GM21526 (cell line): ENCODE measurements at regions not wholly inside any gene's neighbourhood (a gene's known extent, or its start where the extent isn't known, plus 50 kb on each side); places are given as distances from the start of the nearest gene placed in this dataset.

Experiments used
- ATAC-seq: cut with Tn5 transposase; IDR thresholded peaks from one replicate; pipeline ENCODE4 v1.9.1; 2021; ENCODE audit warnings: moderate library complexity; ENCODE audit not compliant: unreplicated experiment, low FRiP score

DNA sequence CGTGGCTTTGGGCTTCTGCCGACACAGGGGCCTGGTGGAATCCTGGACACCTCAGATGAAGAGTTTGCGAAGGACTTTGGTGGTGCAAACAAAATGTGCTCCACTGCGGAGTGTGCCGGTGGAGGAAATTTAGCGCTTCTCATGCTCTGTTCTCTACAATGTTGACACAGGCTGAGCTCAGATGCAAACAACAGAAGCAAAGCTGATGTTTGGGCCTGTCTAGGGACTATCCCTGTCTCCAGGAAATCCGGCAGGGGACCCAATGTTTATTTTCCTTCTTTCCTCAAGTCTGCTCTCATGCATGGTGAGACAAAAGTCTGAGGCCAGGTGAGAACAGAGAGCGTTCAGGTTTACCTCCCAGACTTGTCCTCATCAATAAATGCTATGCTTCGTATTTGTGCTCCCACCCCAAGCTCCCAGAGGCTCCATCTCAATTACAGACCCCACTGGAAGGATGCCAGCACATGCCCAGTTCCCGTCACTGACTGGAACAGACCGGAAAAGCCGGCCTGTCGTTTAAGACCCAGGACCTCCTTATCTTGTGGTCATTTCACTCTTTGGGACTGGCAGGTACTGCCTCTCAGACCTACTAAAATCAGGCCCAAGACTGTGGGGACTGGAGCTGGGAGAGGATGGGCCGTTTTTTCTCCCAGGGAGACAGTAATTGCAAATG lies 105.7 kb upstream of the B3GAT1 start:
- ATAC-seq: no peak

GRCh38 chr11:134517115-134517514 lies 105.1 kb upstream of the B3GAT1 start:
- no peak for ATAC-seq

GRCh38 chr11:134516529-134516928 lies 104.5 kb upstream of the B3GAT1 start:
- ATAC-seq: no peak

- no peak for ATAC-seq
Measured at GRCh38 chr11:134515081-134515960, 103.3 kb upstream of the B3GAT1 start.

GRCh38 chr11:134514354-134514951 lies 102.4 kb upstream of the B3GAT1 start:
- ATAC-seq: no peak

GRCh38 chr11:134513585-134514120 lies 101.6 kb upstream of the B3GAT1 start:
- ATAC-seq: no peak

- no peak for ATAC-seq
Measured at GRCh38 chr11:134512571-134513538, 100.8 kb upstream of the B3GAT1 start.

GRCh38 chr11:134512061-134512460 lies 100.0 kb upstream of the B3GAT1 start:
- no peak for ATAC-seq

DNA sequence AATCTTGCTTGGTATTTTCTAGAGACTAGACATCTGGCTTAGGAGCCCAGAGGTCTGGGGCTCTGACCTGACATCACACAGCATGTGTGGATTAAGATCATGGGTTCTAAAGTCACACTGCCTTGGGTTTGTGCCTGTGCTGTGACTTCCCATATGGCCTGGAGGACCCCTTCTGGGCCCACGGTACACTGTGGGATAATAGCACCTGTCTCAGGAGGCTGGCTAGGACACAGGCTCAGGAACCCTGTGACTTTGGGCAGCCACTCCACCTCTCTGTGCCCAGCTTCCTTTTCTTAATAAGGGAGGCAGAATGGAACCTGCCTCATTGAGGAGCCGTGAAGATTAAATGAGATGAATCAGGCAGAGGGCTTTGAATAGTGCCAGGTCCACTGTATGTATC lies 99.2 kb upstream of the B3GAT1 start:
- no peak for ATAC-seq

DNA sequence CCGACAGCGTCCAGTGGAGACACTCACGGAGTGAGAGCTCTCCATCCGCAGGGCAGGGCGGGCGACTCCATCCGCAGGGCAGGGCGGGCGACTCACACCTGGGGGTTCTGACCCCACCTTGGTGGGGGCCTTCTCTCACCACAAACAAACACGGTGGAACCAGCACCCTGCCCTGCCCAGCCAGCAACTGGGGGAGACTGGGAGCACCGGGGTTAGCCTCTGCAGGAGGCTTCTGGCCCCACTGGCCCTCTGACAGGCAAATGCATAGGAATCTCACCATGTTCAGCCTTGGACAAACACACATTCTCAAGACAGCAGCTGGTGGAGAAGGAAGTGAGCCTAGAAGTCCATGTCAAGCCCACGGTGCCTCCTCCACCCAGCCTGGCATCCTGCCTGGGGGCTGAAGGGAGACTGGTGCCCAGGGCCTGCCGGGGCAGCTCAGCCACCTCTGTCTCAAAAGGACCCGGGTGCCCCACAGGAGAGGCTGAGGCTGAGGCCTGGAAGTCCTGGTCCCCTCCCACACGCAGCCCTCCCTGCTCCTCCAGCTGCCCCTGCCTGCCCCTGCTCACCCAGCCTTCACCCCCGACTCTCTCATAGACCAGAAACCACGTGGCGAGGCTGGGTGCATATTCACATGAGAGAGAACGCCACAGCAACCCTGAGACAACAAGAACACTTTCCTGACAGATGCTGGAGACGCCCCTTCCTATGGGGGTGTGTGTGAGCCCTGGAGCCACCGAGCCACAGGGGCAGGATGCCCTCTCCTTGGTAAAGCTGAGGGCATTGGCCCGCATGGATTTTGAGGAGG lies 98.4 kb upstream of the B3GAT1 start:
- no peak for ATAC-seq

- no peak for ATAC-seq
Measured at GRCh38 chr11:134509381-134510232, 97.6 kb upstream of the B3GAT1 start.

DNA sequence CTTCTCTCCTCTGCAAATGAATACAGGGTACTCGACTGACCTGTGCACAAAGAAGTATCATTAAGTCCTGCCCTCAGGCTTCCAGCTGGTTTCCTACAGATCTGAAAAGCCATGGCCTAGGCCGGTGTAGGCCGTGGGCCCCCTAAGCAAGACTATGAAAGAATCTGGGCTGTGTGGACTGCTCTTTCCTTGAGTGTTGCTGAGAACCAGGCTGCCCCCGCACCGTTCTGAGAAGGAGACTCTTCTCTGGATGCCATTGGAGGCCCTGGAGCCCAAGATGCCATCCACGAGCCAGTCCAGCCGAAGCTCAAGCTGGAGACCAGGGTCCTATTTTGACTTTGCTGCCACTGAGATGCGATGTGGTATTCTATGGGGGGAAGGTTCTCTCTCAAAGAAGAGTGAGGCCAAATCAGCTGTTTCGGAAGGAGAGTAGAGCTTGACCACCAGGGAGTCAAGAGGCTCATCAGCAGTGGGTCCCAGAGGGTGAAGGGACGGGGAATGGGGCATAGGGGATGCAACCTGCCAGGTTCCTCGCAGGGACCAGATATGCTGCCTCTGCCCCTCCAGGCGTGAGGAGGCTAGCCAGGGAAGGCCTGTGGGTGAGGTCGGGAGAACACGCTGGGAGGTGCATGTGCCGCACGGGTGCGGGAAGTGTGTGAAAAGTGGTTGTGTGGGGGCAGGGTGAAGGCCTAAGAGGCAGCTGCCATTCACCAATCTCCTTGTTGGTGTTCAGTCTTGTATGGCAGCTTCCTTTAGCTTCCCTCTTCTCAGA lies 96.4 kb upstream of the B3GAT1 start:
- no peak for ATAC-seq

DNA sequence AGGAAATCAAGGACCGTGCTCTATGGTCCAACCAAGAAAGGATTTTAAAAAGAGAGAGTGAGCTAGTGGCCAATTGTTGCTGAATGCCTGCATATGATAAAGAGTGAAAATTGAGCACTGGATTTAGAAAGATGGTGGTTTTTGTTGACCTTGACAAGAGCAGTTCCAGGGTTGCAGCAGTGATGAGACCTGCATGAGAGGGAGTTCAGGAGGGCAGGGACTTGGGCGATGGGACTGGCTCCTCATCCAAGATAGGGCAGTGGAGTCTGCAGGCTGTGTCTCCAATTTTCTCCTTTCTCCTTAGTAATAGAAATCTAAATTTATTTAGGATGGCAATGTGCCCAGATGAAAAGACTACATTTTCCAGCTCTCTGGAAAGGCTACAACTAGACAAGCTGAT lies 94.0 kb upstream of the B3GAT1 start:
- no peak for ATAC-seq

- ATAC-seq: no peak
Measured at GRCh38 chr11:134505125-134505524, 93.1 kb upstream of the B3GAT1 start.

GRCh38 chr11:134504146-134504905 lies 92.3 kb upstream of the B3GAT1 start:
- no peak for ATAC-seq

DNA sequence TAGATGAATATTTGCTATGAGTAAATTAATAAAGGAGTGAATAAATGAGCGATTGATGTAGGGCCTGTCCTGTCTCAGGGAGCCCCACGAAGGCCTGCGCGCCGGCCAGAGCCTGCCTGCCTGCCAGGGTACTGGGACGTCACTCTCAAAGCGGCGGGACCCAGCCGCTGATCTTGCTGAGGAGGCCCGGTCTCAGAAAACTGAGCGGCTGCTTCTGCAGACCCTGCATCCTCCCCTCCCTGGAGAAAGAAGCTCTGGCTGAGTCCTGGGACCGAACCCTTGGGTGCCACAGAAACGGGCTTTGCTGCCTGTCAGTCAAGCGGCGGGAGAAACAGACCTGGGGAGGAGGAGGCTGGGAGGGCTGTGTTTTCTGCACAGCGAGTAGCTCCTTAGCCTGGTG lies 91.6 kb upstream of the B3GAT1 start:
- no peak for ATAC-seq

GRCh38 chr11:134503100-134503499 lies 91.1 kb upstream of the B3GAT1 start:
- ATAC-seq: no peak
